Loucy (cell line): ENCODE measurements at regions not wholly inside any gene's neighbourhood (a gene's known extent, or its start where the extent isn't known, plus 50 kb on each side); places are given as distances from the start of the nearest gene placed in this dataset.

Experiments used
- EZH2phosphoT487 ChIP-seq: fragments of 200-600 bp; IDR thresholded peaks from 2 replicates; pipeline ENCODE4 v1.6.1; 2018; ENCODE audit warnings: antibody characterized with exemption, mild to moderate bottlenecking, moderate library complexity, borderline replicate concordance
- TF ChIP-seq, protein P1 (sequence below): fragments of 200-600 bp; sonication (generic); conservative IDR thresholded peaks from 2 replicates; pipeline ENCODE4 v1.5.1; 2014; ENCODE audit warnings: mild to moderate bottlenecking, antibody characterized with exemption, low read length

DNA sequence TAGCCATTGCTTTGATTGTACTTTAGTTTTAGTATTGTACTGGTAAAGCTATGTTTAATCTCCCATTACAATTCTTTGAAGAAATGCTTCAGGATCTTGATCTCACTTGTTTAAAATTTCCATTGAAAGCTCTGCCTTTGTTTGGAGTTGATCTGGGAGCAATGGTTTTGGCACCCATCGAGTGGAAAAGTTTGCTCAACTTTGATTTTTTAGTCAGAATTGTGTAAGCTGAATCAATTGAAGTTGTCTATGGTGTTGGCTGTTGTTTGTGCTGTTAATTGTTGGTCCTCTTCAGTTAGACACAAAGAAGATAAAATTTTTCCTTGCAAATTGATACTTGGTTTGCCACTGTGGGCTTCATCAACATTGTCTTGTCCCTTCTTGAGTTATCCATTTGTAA is 99.8 kb upstream of the ADAD1 start:
- TF ChIP-seq, protein P1, sequence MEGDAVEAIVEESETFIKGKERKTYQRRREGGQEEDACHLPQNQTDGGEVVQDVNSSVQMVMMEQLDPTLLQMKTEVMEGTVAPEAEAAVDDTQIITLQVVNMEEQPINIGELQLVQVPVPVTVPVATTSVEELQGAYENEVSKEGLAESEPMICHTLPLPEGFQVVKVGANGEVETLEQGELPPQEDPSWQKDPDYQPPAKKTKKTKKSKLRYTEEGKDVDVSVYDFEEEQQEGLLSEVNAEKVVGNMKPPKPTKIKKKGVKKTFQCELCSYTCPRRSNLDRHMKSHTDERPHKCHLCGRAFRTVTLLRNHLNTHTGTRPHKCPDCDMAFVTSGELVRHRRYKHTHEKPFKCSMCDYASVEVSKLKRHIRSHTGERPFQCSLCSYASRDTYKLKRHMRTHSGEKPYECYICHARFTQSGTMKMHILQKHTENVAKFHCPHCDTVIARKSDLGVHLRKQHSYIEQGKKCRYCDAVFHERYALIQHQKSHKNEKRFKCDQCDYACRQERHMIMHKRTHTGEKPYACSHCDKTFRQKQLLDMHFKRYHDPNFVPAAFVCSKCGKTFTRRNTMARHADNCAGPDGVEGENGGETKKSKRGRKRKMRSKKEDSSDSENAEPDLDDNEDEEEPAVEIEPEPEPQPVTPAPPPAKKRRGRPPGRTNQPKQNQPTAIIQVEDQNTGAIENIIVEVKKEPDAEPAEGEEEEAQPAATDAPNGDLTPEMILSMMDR = no peak
- TF ChIP-seq EZH2phosphoT487 = no peak
